Panc1 (cell line): ENCODE measurements at regions not wholly inside any gene's neighbourhood (a gene's known extent, or its start where the extent isn't known, plus 50 kb on each side); places are given as distances from the start of the nearest gene placed in this dataset.

Experiments used
- CTCF ChIP-seq: fragments of 450-650 bp; IDR thresholded peaks from 2 replicates; pipeline ENCODE4 v1.5.1; 2017; ENCODE audit warnings: mild to moderate bottlenecking
- POLR2AphosphoS5 ChIP-seq: IDR thresholded peaks from 2 replicates; pipeline ENCODE4 v1.6.1; 2012; ENCODE audit warnings: mild to moderate bottlenecking, low read depth, low read length, moderate library complexity
- REST ChIP-seq, 2 experiments: IDR thresholded peaks; 2 replicates each; pipeline ENCODE4 v1.6.1; 2011 to 2012; ENCODE audit warnings: low read depth in 2 of 2, control low read depth in 1 of 2, low read length in 1 of 2, mild to moderate bottlenecking in 1 of 2, moderate library complexity in 1 of 2; ENCODE audit not compliant: insufficient read depth in 1 of 2

GRCh38 chr20:58154113-58154512, 74.3 kb downstream of the ANKRD60 start:
- TF ChIP-seq CTCF: no peak
- TF ChIP-seq POLR2AphosphoS5: no peak
- no peak for TF ChIP-seq REST (IDR thresholded peaks at IDR 0.05; ENCODE audit: insufficient read depth in 1 of 2, low read depth in 2 of 2, low read length in 1 of 2)
